Panc1 (cell line): ENCODE measurements at regions not wholly inside any gene's neighbourhood (a gene's known extent, or its start where the extent isn't known, plus 50 kb on each side); places are given as distances from the start of the nearest gene placed in this dataset.

Experiments
- POLR2AphosphoS5 ChIP-seq: IDR thresholded peaks from 2 replicates; pipeline ENCODE4 v1.6.1; 2012; ENCODE audit warnings: mild to moderate bottlenecking, low read depth, low read length, moderate library complexity
- SIN3A ChIP-seq: IDR thresholded peaks from 2 replicates; pipeline ENCODE4 v1.6.1; 2012; ENCODE audit warnings: low read depth, mild to moderate bottlenecking, low read length, moderate library complexity, borderline replicate concordance; ENCODE audit not compliant: insufficient read depth
- TCF7L2 ChIP-seq: IDR thresholded peaks from 2 replicates; pipeline ENCODE4 v1.6.1; 2011; ENCODE audit warnings: mild to moderate bottlenecking, low read depth, low read length, inconsistent platforms
- TF ChIP-seq, protein P1 (sequence below): fragments of 450-650 bp; IDR thresholded peaks from 2 replicates; pipeline ENCODE4 v1.5.1; 2017; ENCODE audit warnings: mild to moderate bottlenecking
- TF ChIP-seq, protein P2 (sequence below), 2 experiments: IDR thresholded peaks; 2 replicates each; pipeline ENCODE4 v1.6.1; 2011 to 2012; ENCODE audit warnings: low read depth in 2 of 2, control low read depth in 1 of 2, low read length in 1 of 2, mild to moderate bottlenecking in 1 of 2, moderate library complexity in 1 of 2; ENCODE audit not compliant: insufficient read depth in 1 of 2

DNA sequence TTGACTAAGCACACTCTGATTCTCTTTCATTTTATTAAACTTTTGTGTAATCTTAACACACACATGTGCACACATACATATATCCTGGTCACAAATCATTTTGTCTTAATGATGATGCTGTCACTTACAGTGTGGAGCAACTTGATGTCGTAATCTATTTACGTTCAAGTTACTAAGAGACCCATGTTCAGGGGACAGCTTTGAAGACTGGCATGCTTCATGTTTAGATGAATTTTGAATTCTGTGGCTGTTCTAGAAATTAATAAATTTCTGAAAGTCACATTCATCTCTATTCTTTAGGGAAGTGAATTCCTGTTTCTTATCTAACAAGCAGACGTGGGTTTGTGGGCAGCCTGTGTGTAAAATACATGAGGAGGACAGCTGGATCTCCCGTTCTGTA lies 1637.8 kb downstream of the PLA2G4A start:
- TF ChIP-seq, protein P1, sequence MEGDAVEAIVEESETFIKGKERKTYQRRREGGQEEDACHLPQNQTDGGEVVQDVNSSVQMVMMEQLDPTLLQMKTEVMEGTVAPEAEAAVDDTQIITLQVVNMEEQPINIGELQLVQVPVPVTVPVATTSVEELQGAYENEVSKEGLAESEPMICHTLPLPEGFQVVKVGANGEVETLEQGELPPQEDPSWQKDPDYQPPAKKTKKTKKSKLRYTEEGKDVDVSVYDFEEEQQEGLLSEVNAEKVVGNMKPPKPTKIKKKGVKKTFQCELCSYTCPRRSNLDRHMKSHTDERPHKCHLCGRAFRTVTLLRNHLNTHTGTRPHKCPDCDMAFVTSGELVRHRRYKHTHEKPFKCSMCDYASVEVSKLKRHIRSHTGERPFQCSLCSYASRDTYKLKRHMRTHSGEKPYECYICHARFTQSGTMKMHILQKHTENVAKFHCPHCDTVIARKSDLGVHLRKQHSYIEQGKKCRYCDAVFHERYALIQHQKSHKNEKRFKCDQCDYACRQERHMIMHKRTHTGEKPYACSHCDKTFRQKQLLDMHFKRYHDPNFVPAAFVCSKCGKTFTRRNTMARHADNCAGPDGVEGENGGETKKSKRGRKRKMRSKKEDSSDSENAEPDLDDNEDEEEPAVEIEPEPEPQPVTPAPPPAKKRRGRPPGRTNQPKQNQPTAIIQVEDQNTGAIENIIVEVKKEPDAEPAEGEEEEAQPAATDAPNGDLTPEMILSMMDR, result no peak
- TF ChIP-seq POLR2AphosphoS5, result no peak
- TF ChIP-seq TCF7L2, result no peak
- TF ChIP-seq, protein P2, sequence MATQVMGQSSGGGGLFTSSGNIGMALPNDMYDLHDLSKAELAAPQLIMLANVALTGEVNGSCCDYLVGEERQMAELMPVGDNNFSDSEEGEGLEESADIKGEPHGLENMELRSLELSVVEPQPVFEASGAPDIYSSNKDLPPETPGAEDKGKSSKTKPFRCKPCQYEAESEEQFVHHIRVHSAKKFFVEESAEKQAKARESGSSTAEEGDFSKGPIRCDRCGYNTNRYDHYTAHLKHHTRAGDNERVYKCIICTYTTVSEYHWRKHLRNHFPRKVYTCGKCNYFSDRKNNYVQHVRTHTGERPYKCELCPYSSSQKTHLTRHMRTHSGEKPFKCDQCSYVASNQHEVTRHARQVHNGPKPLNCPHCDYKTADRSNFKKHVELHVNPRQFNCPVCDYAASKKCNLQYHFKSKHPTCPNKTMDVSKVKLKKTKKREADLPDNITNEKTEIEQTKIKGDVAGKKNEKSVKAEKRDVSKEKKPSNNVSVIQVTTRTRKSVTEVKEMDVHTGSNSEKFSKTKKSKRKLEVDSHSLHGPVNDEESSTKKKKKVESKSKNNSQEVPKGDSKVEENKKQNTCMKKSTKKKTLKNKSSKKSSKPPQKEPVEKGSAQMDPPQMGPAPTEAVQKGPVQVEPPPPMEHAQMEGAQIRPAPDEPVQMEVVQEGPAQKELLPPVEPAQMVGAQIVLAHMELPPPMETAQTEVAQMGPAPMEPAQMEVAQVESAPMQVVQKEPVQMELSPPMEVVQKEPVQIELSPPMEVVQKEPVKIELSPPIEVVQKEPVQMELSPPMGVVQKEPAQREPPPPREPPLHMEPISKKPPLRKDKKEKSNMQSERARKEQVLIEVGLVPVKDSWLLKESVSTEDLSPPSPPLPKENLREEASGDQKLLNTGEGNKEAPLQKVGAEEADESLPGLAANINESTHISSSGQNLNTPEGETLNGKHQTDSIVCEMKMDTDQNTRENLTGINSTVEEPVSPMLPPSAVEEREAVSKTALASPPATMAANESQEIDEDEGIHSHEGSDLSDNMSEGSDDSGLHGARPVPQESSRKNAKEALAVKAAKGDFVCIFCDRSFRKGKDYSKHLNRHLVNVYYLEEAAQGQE (IDR thresholded peaks at IDR 0.05; ENCODE audit: insufficient read depth in 1 of 2, low read depth in 2 of 2, low read length in 1 of 2), result no peak
- TF ChIP-seq SIN3A, result no peak
